HG03025 (cell line): ENCODE measurements at regions not wholly inside any gene's neighbourhood (a gene's known extent, or its start where the extent isn't known, plus 50 kb on each side); places are given as distances from the start of the nearest gene placed in this dataset.

ENCODE experiments used
- ATAC-seq: cut with Tn5 transposase; IDR thresholded peaks from one replicate; pipeline ENCODE4 v1.9.1; 2021; ENCODE audit warnings: mild to moderate bottlenecking, moderate library complexity; ENCODE audit not compliant: unreplicated experiment, low FRiP score

DNA sequence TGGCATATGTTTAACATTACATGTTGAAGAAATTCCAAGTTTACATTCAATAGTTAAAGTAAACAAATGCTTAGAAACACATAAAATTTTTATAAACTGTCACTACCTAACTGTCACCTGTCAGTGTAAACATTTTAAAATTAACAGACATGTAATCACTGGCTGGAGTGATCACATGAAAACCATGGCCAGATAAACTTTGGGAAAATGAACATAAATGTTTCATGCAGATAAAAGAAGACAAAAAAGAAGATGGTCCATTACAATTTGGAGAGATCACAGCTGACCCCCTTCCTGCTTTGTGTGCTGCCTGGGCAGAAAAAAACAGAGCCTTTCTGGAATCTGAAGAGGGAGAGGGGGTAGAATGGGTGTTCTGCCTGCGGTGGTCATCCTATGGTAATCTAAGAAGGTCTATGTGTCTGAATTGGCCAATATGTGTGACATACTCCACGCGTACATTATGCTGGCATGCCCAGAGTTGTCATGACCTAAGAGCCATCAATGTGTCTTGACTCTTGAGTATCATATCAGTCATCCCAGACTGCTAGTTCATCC, 57.5 kb upstream of the MEOX2 start:
- ATAC-seq = no peak

DNA sequence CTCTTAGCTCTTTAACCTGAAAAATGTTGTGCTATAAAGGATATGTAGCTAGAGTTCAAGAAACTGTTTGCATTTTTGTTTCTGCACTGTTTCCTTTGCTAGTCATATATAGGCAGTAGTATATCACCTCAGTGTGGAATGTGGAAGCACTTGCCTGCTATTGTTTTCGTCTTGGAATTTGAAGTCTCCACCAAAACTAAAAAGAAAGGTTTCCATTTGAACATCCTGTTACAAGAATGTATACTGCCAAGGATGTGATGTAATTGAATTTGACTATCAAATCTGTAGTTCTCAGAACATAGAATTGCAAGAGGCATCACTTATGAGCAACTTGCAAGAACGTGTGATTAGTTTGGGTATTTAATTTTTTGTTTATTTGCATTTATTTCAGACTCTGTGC, 51.1 kb upstream of the MEOX2 start:
- ATAC-seq = no peak
